ENCODE measurements at regions not wholly inside any gene's neighbourhood (a gene's known extent, or its start where the extent isn't known, plus 50 kb on each side); places are given as distances from the start of the nearest gene placed in this dataset.

- DNase-seq (ENCODE audit: low read depth), result no peak
Measured at GRCh38 chr1:82875170-82875569, 1074.4 kb downstream of the ADGRL2 start.

- no peak for DNase-seq (ENCODE audit: low read depth)
Measured at GRCh38 chr1:82874041-82874440, 1073.3 kb downstream of the ADGRL2 start.

DNA sequence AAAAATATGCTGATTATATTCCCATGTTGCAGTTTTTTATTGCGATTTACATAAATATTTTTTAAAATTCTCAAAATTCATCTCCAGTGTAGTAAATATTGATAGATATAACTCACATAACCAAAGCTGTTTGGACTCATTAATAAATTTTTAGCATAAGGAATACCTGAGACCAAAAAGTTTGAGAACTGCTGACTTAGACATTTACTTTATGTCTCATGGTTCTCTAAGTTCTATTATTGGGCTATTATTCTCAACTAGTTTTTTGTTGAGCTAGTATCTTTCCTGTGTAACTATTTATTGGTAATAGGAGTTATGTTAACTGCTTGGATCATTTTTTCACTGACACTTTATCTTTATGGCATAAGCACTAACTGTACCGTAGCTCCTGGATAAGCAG lies 1069.6 kb downstream of the ADGRL2 start:
- DNase-seq (ENCODE audit: low read depth), result no peak

DNA sequence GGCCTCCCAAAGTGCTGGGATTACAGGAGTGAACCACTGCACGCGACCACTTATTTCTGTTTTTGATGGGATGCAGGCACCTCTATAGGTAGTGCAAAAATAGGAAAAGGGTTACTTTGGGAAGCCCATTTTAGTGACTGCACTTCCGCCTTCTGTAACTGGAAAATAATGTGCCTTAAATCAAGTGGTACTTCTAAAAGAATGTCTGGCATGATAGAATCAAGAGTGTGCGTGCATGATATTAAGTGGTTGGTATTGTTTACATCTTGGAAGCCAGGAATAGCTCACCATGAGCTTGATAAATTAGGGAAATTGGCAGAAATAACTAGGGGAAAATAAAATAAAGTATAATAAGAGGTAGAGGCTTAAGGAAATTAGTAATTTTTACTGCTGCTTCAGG lies 1067.0 kb downstream of the ADGRL2 start:
- DNase-seq (ENCODE audit: low read depth), result no peak

DNA sequence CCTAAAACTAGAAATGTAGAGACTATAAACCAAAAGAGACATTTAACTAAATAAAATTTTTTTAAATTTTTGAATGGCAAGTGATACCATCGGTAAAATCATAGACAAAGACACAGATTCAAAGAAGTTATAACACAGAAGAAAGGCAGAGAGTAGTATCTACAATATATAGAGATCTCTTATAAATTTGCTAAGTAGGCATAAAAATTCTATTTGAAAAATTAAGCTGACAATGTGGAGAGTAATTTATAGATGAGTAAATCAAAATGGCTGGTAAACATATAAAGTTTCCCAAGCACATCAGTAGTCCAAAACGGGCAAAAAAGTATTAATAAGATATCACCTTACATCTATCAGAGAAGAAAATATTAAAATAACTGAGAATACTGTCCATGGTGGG lies 1061.0 kb downstream of the ADGRL2 start:
- no peak for DNase-seq (ENCODE audit: low read depth)

DNA sequence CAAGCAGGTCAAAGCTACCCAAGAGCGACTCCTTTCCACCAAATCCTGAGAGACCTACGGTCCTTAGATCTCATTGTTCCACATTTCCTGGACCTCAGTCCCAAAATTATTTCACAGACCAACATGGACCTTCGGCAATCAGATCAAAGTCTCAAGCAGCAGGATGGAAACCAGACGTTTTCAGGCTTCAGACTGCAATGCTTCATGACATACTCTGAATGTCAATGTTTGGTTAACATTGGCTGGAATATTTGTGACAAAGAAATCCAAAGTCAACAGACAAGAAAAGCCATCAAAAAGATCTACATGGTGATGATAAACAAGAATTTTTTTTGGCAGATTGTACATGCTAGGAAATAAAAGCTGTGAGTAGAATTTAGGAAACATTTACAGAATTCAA lies 1057.3 kb downstream of the ADGRL2 start:
- no peak for DNase-seq (ENCODE audit: low read depth)

- DNase-seq (ENCODE audit: low read depth), result no peak
Measured at GRCh38 chr1:82849460-82849859, 1048.7 kb downstream of the ADGRL2 start.

- DNase-seq (ENCODE audit: low read depth), result no peak
Measured at GRCh38 chr1:82848043-82848442, 1047.3 kb downstream of the ADGRL2 start.

GRCh38 chr1:82845866-82846265 lies 1045.1 kb downstream of the ADGRL2 start:
- no peak for DNase-seq (ENCODE audit: low read depth)

DNA sequence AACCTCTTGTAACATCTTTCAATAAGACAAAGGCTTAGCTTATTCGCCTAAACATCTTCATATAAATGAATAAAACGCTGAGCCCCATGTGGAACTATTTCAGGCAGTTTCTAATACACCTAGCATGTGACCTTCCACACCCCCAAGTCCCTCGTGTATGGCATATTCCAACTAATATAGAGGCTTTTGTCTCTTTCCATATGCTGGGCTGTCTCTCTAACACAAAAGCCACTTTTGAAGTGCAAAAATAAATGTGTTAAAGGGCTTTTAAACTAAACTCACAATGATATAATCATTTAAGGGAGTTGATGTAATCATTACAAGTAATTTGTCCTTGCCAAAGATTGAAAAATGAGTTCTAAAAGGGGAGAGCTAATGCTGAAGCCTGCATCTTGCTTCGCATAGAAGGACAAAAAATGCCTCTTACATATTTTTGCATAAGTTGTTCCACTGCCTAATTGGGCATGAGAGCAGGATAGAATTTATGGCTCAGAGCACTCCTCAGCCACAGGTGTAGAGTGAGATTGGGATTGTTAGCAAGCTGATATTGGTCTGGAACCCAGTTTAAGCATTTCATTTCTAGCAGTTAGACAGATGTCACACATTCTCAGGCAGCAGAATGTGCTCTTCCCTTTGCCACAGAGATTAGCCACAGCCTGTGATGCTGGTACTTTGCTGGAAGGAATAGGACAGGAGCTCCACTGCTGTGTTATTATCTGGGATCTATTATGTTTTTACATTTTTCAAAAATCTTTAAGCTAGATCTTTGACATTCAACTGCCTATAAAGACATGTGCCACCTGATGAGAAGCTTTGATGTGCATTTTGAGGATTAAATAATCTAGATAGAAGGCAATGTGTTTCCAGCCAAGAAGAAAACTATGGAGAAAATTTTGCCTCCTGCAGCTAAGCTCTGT lies 1044.4 kb downstream of the ADGRL2 start:
- DNase-seq (ENCODE audit: low read depth), result no peak

DNA sequence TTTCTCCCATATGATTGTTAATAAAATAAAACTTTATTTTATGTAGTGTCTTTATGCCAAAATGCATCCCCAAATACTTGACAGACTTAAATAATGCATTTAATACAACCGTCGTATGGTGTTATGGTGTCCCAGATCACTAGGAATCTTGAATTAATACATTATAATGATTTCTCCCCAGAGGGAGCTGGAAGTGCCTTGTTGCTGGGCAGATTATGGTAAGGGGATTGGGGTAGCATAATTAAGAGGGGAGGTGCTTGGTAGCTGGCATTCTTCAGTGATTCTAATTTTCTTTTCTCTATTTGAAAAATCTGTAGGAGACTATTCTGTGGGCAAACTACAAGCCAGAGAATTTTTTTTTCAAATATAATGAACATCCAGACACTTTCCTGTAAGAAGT lies 1043.7 kb downstream of the ADGRL2 start:
- DNase-seq (ENCODE audit: low read depth), result no peak

DNA sequence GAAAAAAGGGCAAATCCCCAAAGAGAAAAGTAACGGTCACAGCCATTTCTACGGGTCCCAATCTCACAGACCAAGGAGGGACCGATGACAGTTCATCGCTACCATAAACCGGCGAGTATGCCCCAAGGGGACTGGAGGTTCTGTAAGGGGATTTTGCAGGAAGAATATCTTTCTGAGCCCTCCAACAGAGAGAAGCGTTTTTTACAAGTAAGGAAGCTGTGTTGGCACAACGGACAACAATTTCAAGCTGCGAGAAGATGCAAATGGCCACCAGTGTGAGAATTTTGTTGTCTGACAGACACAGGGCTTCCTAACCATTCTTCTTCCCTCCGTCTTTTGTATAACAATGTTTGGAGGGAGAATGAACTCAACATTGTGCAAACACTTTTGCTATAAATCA lies 1043.1 kb downstream of the ADGRL2 start:
- no peak for DNase-seq (ENCODE audit: low read depth)

DNA sequence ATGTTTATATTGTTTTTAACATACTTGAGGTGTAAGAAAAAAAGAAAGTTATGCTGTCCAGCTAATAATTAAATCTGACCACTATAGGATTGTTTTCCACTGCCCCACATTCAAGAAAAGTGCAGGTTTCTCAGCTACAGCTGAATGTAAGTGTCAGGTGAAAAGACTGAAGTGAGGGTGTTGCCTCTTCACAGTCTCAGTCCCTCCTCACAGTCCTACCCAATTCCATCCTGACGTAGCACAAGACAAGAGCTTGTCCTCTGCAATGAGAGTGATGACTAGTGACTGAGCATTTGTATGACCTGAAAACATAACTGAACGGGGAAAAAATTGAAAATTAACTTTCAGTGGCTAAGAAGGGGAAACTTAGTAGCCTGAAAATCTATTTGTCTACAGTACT lies 1039.5 kb downstream of the ADGRL2 start:
- DNase-seq (ENCODE audit: low read depth), result no peak

GRCh38 chr1:82837766-82838465 lies 1037.2 kb downstream of the ADGRL2 start:
- DNase-seq (ENCODE audit: low read depth), result no peak

GRCh38 chr1:82836973-82837680 lies 1036.4 kb downstream of the ADGRL2 start:
- DNase-seq (ENCODE audit: low read depth), result no peak

GRCh38 chr1:82836213-82836972 lies 1035.7 kb downstream of the ADGRL2 start:
- no peak for DNase-seq (ENCODE audit: low read depth)

- no peak for DNase-seq (ENCODE audit: low read depth)
Measured at GRCh38 chr1:82830690-82831380, 1030.1 kb downstream of the ADGRL2 start.

- no peak for DNase-seq (ENCODE audit: low read depth)
Measured at GRCh38 chr1:82829527-82829926, 1028.8 kb downstream of the ADGRL2 start.

DNA sequence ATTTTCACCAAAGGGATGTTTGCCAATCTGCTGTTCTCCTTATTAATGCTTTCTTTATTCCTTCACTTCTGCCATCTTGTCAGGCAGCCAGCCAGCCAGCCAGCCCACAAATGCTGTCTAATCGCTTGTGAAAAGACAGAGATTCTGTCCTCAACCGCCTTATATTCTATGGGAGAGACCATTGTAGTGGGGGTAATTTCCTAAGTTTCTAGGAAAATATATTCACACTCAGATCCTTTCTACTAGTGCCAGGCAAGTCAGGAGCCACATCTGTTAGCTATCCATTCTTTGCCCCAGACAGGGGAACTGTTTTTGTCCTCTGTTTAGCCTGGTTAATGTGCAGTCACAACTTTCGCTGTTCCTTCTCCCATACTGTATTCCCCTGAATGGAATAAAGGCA lies 1023.1 kb downstream of the ADGRL2 start:
- DNase-seq (ENCODE audit: low read depth), result no peak

DNA sequence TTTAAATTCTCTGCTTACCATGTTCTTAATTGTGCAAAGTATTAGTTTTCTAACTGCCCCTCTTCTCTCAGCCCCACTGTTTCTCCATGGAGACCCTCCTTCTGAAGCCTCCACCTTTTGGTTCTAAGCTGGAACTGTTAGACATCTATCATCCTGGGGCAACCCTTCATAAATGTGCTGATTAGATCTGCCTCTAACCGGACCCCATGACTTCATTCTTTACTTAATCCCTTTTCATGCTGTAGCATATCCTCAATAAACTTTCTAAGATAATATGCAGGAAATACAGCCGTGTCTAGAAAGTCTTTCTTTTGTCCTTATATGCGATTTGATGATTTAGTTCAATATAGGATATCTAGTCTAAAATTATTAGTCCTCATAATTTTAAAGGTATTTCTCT lies 1020.1 kb downstream of the ADGRL2 start:
- no peak for DNase-seq (ENCODE audit: low read depth)

- DNase-seq (ENCODE audit: low read depth), result no peak
Measured at GRCh38 chr1:82819234-82819633, 1018.5 kb downstream of the ADGRL2 start.

Data from HS-27A (cell line).